Esophagus squamous epithelium (tissue), 4 donors: ENCODE measurements at regions not wholly inside any gene's neighbourhood (a gene's known extent, or its start where the extent isn't known, plus 50 kb on each side); places are given as distances from the start of the nearest gene placed in this dataset.

Experiments
- POLR2A ChIP-seq, 4 donors: fragments of 450-650 bp; IDR thresholded peaks; one replicate each; pipeline ENCODE4 v1.6.1; 2017; ENCODE audit warnings: antibody characterized with exemption in 4 of 4, mild to moderate bottlenecking in 4 of 4, moderate library complexity in 3 of 4
- TF ChIP-seq, protein P1 (sequence below), 6 experiments: fragments of 450-650 bp in 4 of 6; fragments of 200-600 bp in 2 of 6; sonication (generic) in 2 of 6; IDR thresholded peaks; one replicate each; pipeline ENCODE4 v1.5.1; 2016 to 2019; ENCODE audit warnings: antibody characterized with exemption in 6 of 6, mild to moderate bottlenecking in 4 of 6, moderate library complexity in 4 of 6

DNA sequence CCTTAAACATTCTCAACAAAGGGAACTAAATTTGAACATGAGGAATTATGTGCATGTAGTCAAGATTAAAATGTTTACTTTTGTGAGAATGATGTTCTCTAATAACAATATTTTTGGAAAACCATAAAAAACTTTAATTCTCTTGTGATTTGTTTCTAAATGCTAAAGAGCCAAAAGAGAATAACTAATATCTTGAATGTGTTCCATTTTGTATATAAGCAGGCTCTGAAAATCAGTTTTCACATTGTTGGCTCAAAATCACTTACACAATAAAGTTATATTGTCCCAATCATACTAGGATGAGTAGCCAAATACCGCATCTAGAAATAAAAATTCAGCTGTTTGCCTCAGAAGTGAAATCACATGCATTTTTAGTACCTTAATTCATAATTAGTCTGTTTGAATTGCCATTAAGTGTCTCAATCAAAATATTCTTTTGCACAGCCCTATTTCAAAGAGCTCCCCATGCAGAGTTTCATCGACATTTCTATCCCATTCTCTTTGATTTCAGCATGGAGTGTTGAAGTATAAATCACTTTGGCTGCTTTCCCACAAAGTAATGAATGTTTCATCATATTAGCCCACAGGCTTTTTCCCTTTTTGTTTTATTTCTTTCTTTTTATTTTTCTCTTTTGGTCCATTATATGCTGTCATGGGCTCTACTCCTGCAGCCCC lies 420.3 kb upstream of the POM121L12 start:
- TF ChIP-seq, protein P1, sequence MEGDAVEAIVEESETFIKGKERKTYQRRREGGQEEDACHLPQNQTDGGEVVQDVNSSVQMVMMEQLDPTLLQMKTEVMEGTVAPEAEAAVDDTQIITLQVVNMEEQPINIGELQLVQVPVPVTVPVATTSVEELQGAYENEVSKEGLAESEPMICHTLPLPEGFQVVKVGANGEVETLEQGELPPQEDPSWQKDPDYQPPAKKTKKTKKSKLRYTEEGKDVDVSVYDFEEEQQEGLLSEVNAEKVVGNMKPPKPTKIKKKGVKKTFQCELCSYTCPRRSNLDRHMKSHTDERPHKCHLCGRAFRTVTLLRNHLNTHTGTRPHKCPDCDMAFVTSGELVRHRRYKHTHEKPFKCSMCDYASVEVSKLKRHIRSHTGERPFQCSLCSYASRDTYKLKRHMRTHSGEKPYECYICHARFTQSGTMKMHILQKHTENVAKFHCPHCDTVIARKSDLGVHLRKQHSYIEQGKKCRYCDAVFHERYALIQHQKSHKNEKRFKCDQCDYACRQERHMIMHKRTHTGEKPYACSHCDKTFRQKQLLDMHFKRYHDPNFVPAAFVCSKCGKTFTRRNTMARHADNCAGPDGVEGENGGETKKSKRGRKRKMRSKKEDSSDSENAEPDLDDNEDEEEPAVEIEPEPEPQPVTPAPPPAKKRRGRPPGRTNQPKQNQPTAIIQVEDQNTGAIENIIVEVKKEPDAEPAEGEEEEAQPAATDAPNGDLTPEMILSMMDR (IDR thresholded peaks at IDR 0.05) = no peak
- no peak for TF ChIP-seq POLR2A (IDR thresholded peaks at IDR 0.05)
